Natural killer cell (primary cell): ENCODE measurements at regions not wholly inside any gene's neighbourhood (a gene's known extent, or its start where the extent isn't known, plus 50 kb on each side); places are given as distances from the start of the nearest gene placed in this dataset.

Source experiments
- ATAC-seq, 3 donors: fragments of 150-1000 bp in 2 of 3; fragments of 200-7000 bp in 1 of 3; cut with Tn5 transposase; 1 replicate in 1 of 3; 2 replicates in 2 of 3; pipeline ENCODE4 v1.10.0; 2021; ENCODE audit warnings: mild to moderate bottlenecking in 2 of 3, moderate library complexity in 2 of 3
- DNase-seq, 2 donors: peaks; one replicate each; pipeline versions ENCODE4 v3.0.0 to v3.0.0-alpha.2; 2013 to 2021; ENCODE audit warnings: mixed read lengths in 1 of 2
- H3K27ac ChIP-seq: one replicate; pipeline ENCODE4 v1.5.1; 2013; ENCODE audit warnings: mild to moderate bottlenecking, low read length
- H3K27me3 ChIP-seq: one replicate; pipeline ENCODE4 v1.6.1; 2013; ENCODE audit warnings: low read length; ENCODE audit not compliant: control insufficient read depth, insufficient read depth
- H3K36me3 ChIP-seq: one replicate; pipeline ENCODE4 v1.6.1; 2013; ENCODE audit warnings: low read length; ENCODE audit not compliant: control insufficient read depth, insufficient read depth
- H3K4me1 ChIP-seq: one replicate; pipeline ENCODE4 v1.6.1; 2013; ENCODE audit warnings: low read length; ENCODE audit not compliant: control insufficient read depth, insufficient read depth
- H3K4me3 ChIP-seq: one replicate; pipeline ENCODE4 v1.5.1; 2013; ENCODE audit warnings: low read length
- H3K9me3 ChIP-seq: one replicate; pipeline ENCODE4 v1.6.1; 2013; ENCODE audit warnings: low read length; ENCODE audit not compliant: control insufficient read depth, insufficient read depth
- H3K27ac Mint-ChIP-seq, 2 donors: one replicate each; pipeline ENCODE4 v1.8.0; 2022; ENCODE audit warnings: mild to moderate bottlenecking in 2 of 2, mixed read lengths in 2 of 2, moderate library complexity in 1 of 2
- H3K27me3 Mint-ChIP-seq, 2 donors: one replicate each; pipeline ENCODE4 v1.8.0; 2022; ENCODE audit warnings: low read depth in 2 of 2, mixed read lengths in 2 of 2
- H3K36me3 Mint-ChIP-seq: one replicate; pipeline ENCODE4 v1.8.0; 2022; ENCODE audit warnings: mixed read lengths
- H3K4me1 Mint-ChIP-seq, 2 donors: one replicate each; pipeline ENCODE4 v1.8.0; 2022; ENCODE audit warnings: mixed read lengths in 2 of 2
- H3K4me3 Mint-ChIP-seq: one replicate; pipeline ENCODE4 v1.8.0; 2022; ENCODE audit warnings: mild to moderate bottlenecking, moderate library complexity, mixed read lengths
- H3K9me3 Mint-ChIP-seq, 2 donors: one replicate each; pipeline ENCODE4 v1.8.0; 2022; ENCODE audit warnings: mixed read lengths in 2 of 2
- CTCF ChIP-seq: fragments of 200-600 bp; IDR thresholded peaks from one replicate; pipeline ENCODE4 v1.8.0; 2022; ENCODE audit warnings: antibody characterized with exemption
- WGBS: methylation state at CpG from one replicate; pipeline ENCODE4 v1.1.7; 2013; ENCODE audit warnings: missing lambda C conversion rate; ENCODE audit not compliant: insufficient coverage; 5-methylcytosine and 5-hydroxymethylcytosine counted together
- intact Hi-C: fragments of 100-400 bp; cut with micrococcal nuclease; formaldehyde crosslinking; loops from one replicate; pipeline ENCODE4 v1.14.2; 2022

- no peak overlapping the region for H3K4me3 ChIP-seq
- no peaks in the 10 kb centered on the region for H3K27me3 Mint-ChIP-seq
- no peaks in the 10 kb centered on the region for H3K36me3 ChIP-seq
- H3K4me1 ChIP-seq, result no peaks in the 10 kb centered on the region
- intact Hi-C loops, result no loop called here
- H3K9me3 ChIP-seq, result no peaks in the 10 kb centered on the region
- H3K27me3 ChIP-seq, result no peaks in the 10 kb centered on the region
- TF ChIP-seq CTCF, result no peak
- WGBS, result 91% methylated on average over 2 of the region's 4 CpGs
- H3K27ac ChIP-seq, result no peak overlapping the region
- no peak for ATAC-seq
- no peak overlapping the region for H3K4me3 Mint-ChIP-seq
- H3K4me1 Mint-ChIP-seq, result no peaks in the 10 kb centered on the region
- H3K27ac Mint-ChIP-seq, result no peak overlapping the region
- H3K36me3 Mint-ChIP-seq, result no peaks in the 10 kb centered on the region
- H3K9me3 Mint-ChIP-seq, result no peaks in the 10 kb centered on the region
- DNase-seq, result no peak
Measured at GRCh38 chr3:24605511-24606028, 110.9 kb upstream of the THRB start.

- TF ChIP-seq CTCF, result no peak
- H3K27me3 Mint-ChIP-seq, result no peaks in the 10 kb centered on the region
- no peak overlapping the region for H3K27ac Mint-ChIP-seq
- no peak overlapping the region for H3K4me3 Mint-ChIP-seq
- H3K9me3 ChIP-seq, result no peaks in the 10 kb centered on the region
- intact Hi-C loops, result no loop called here
- no peak overlapping the region for H3K4me3 ChIP-seq
- no peak for ATAC-seq
- no peaks in the 10 kb centered on the region for H3K9me3 Mint-ChIP-seq
- H3K27me3 ChIP-seq, result no peaks in the 10 kb centered on the region
- no peaks in the 10 kb centered on the region for H3K4me1 ChIP-seq
- H3K36me3 Mint-ChIP-seq, result no peaks in the 10 kb centered on the region
- H3K36me3 ChIP-seq, result no peaks in the 10 kb centered on the region
- H3K27ac ChIP-seq, result no peak overlapping the region
- DNase-seq, result no peak
- H3K4me1 Mint-ChIP-seq, result no peaks in the 10 kb centered on the region
Measured at GRCh38 chr3:24607281-24607680, 112.6 kb upstream of the THRB start.

GRCh38 chr3:24608701-24609390 lies 114.2 kb upstream of the THRB start:
- Histone ChIP-seq H3K9me3 (no peaks in the 10 kb centered on the region), H3K27ac (no peak overlapping the region)
- ATAC-seq, result no peak

More at GRCh38 chr3:24608701-24609390, 114.2 kb upstream of the THRB start:
- no peak overlapping the region for H3K4me3 ChIP-seq
- H3K4me1 Mint-ChIP-seq, result no peaks in the 10 kb centered on the region
- no peak overlapping the region for H3K27ac Mint-ChIP-seq
- no peaks in the 10 kb centered on the region for H3K27me3 ChIP-seq
- 79% methylated on average over 3 of the region's 3 CpGs for WGBS
- H3K36me3 Mint-ChIP-seq, result no peaks in the 10 kb centered on the region
- H3K4me1 ChIP-seq, result no peaks in the 10 kb centered on the region
- DNase-seq, result no peak
- no peaks in the 10 kb centered on the region for H3K27me3 Mint-ChIP-seq
- TF ChIP-seq CTCF, result no peak
- H3K36me3 ChIP-seq, result no peaks in the 10 kb centered on the region
- intact Hi-C loops, result no loop called here
- H3K4me3 Mint-ChIP-seq, result no peak overlapping the region
- H3K9me3 Mint-ChIP-seq, result no peaks in the 10 kb centered on the region
